ENCODE measurements at regions not wholly inside any gene's neighbourhood (a gene's known extent, or its start where the extent isn't known, plus 50 kb on each side); places are given as distances from the start of the nearest gene placed in this dataset.

DNA sequence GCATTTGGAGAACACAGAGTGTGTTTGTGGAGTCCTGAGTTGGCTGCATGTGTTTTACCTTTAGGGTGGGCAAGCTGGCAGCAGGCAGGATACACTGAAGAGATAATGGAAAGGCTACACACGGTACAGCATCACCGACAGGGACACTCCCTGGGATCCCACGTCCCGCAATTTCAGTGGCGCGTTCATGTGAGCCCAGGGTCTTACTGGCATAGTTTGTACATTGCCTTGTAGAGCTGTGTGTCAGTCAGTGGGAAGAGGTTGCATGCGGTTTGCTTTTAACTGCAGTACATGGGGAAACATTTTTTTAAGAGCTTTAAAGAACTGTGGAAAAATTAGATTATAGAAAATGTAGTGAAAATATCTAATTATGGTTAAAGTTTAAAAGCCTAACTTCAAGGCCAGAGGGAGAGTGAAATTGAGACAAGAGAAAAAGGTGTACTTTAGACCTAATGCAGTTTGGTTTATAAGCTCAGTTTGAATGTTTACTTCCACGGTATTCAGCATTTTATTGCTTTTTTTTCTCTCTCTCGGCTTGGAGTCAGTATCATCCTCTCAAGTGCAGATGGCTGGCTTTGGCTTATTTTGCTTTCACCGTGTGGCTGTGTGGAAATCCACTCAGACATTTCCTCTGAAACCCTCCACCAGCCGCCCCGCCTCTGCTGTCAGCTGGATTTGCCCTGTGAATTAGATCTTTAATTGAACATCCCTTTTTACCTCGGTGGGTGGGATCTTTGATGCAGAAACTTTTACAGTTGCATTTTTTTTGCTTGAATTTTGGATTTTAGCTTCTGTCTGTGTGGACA, 364.2 kb upstream of the COBL start:
- intact Hi-C loops (cut with DNase I): no loop called here
- Histone ChIP-seq H3K27ac (no peak overlapping the region), H3K27me3 (no peaks in the 10 kb centered on the region), H3K36me3 (no peaks in the 10 kb centered on the region), H3K4me3 (no peak overlapping the region), H3K4me1 (ENCODE audit: insufficient read depth) (no peaks in the 10 kb centered on the region), H3K9me3 (no peaks in the 10 kb centered on the region)
- TF ChIP-seq CTCF (IDR thresholded peaks at IDR 0.05): no peak
- TF ChIP-seq POLR2A (IDR thresholded peaks at IDR 0.05): no peak
- no peak for TF ChIP-seq EP300 (IDR thresholded peaks at IDR 0.05)
- WGBS, 3 donors: 42 to 61% (median 52%) methylated on average over 13 of the region's 13 CpGs
- DNase-seq: no peak

GRCh38 chr7:51679358-51679757, 362.7 kb upstream of the COBL start:
- Histone ChIP-seq H3K27me3 (no peaks in the 10 kb centered on the region), H3K27ac (no peak overlapping the region), H3K4me3 (no peak overlapping the region), H3K4me1 (ENCODE audit: insufficient read depth) (no peaks in the 10 kb centered on the region), H3K36me3 (no peaks in the 10 kb centered on the region), H3K9me3 (no peaks in the 10 kb centered on the region)
- DNase-seq: no peak
- no peak for TF ChIP-seq EP300 (IDR thresholded peaks at IDR 0.05)
- intact Hi-C loops (cut with DNase I): no loop called here
- 82 to 85% (median 83%) methylated on average over 9 of the region's 9 CpGs for WGBS, 3 donors

DNA sequence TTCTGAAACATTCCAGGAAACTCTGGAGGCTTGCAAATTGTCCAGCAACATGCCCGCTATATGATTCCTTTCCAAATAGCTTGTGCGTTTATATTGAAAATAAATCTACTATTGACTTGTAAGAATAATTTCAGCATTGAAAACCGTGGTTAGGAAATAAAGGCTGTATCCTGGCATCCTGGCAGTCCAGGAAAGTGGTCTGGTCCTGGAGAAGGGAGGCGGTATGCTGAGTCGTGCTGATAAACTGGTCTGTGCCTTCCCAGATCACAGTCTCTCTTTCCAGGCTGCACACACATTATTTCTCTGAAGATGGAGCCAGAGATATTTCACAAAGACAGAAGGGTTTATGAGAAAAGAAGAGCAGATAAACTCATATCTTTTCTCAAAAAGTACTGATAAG, 350.1 kb upstream of the COBL start:
- 9 to 20% (median 16%) methylated on average over 5 of the region's 5 CpGs for WGBS, 3 donors
- Histone ChIP-seq H3K27me3 (no peaks in the 10 kb centered on the region), H3K9me3 (no peaks in the 10 kb centered on the region), H3K27ac (no peak overlapping the region), H3K4me1 (ENCODE audit: insufficient read depth) (peaks cover 6% of the 10 kb centered on the region), H3K4me3 (no peak overlapping the region), H3K36me3 (no peaks in the 10 kb centered on the region)
- TF ChIP-seq EP300 (IDR thresholded peaks at IDR 0.05): no peak
- no peak for TF ChIP-seq CTCF (IDR thresholded peaks at IDR 0.05)
- TF ChIP-seq POLR2A (IDR thresholded peaks at IDR 0.05): no peak
- intact Hi-C loops (cut with DNase I): no loop called here
- no peak for DNase-seq

DNA sequence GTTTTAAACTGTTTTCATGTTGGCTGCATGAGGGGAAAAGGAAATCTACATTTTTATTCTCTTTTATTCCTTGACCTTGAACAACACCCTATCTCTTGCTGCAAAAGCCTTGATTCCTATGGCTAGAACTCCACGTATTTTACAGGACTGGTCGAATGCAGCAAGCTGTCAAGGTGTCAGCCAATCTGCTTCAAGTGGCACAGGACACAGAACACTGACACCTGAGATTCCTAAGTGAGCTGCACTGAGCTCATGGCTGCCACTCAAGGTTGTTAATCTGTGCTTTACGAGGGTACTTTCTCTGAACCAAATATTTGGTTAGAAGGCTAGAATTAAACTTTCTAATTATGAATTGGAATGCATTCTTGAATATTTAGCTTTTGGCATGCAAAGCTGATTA, 349.7 kb upstream of the COBL start:
- Histone ChIP-seq H3K9me3 (no peaks in the 10 kb centered on the region), H3K27ac (no peak overlapping the region), H3K4me3 (no peak overlapping the region), H3K36me3 (no peaks in the 10 kb centered on the region), H3K27me3 (no peaks in the 10 kb centered on the region), H3K4me1 (ENCODE audit: insufficient read depth) (peaks cover 6% of the 10 kb centered on the region)
- intact Hi-C loops (cut with DNase I): no loop called here
- WGBS, 3 donors: 2 to 6% (median 3%) methylated on average over 3 of the region's 3 CpGs
- no peak for DNase-seq
- TF ChIP-seq EP300 (IDR thresholded peaks at IDR 0.05): no peak
- no peak for TF ChIP-seq POLR2A (IDR thresholded peaks at IDR 0.05)
- no peak for TF ChIP-seq CTCF (IDR thresholded peaks at IDR 0.05)

- TF ChIP-seq EP300 (IDR thresholded peaks at IDR 0.05): no peak
- no peak for TF ChIP-seq POLR2A (IDR thresholded peaks at IDR 0.05)
- TF ChIP-seq CTCF (IDR thresholded peaks at IDR 0.05): no peak
- no peaks in the 10 kb centered on the region for H3K36me3 ChIP-seq
- no peaks in the 10 kb centered on the region for H3K9me3 ChIP-seq
- H3K4me1 ChIP-seq (ENCODE audit: insufficient read depth): peaks cover 6% of the 10 kb centered on the region
- intact Hi-C loops (cut with DNase I): no loop called here
- H3K4me3 ChIP-seq: no peak overlapping the region
- H3K27ac ChIP-seq: no peak overlapping the region
- no peak for DNase-seq
- H3K27me3 ChIP-seq: no peaks in the 10 kb centered on the region
- WGBS, 3 donors: 62 to 66% (median 63%) methylated on average over 7 of the region's 7 CpGs
Observed at GRCh38 chr7:51665045-51665780, 348.6 kb upstream of the COBL start.
